ENCODE measurements at regions not wholly inside any gene's neighbourhood (a gene's known extent, or its start where the extent isn't known, plus 50 kb on each side); places are given as distances from the start of the nearest gene placed in this dataset.

GRCh38 chr6:146902846-146903245, 301.4 kb upstream of the STXBP5 start:
- DNase-seq = no peak
- no peak overlapping the region for H3K27ac Mint-ChIP-seq (ENCODE audit: unreplicated experiment)
- H3K27me3 Mint-ChIP-seq (ENCODE audit: unreplicated experiment) = no peaks in the 10 kb centered on the region
- H3K9me3 Mint-ChIP-seq (ENCODE audit: unreplicated experiment) = no peaks in the 10 kb centered on the region
- no peaks in the 10 kb centered on the region for H3K4me1 Mint-ChIP-seq (ENCODE audit: low read depth, unreplicated experiment)
- TF ChIP-seq CTCF (IDR thresholded peaks at IDR 0.05; ENCODE audit: partially characterized antibody, unreplicated experiment) = no peak
- H3K4me3 Mint-ChIP-seq (ENCODE audit: unreplicated experiment) = no peak overlapping the region
- H3K36me3 Mint-ChIP-seq (ENCODE audit: unreplicated experiment) = no peaks in the 10 kb centered on the region

DNA sequence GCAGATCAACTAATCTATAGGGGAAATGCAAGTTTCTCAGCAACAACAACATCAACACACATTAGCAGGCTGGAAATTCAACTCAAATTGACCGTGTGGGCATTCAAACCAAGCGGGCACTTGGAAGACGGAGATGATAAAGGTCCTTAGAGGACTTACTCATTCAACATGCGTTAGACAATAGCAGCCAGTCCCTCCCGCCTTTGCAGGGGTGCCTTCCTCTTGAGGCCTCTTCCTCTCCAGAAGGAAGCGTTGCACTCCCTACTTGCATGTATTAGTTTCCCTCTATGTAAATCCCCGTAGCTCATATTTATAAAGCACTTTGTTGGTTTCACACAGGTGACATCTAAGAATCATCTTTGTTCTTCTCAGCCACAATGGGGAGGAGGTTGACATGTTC, 300.8 kb upstream of the STXBP5 start:
- Mint-ChIP-seq H3K4me1 (ENCODE audit: low read depth, unreplicated experiment) (no peaks in the 10 kb centered on the region), H3K4me3 (ENCODE audit: unreplicated experiment) (no peak overlapping the region), H3K27ac (ENCODE audit: unreplicated experiment) (no peak overlapping the region), H3K9me3 (ENCODE audit: unreplicated experiment) (no peaks in the 10 kb centered on the region), H3K36me3 (ENCODE audit: unreplicated experiment) (no peaks in the 10 kb centered on the region), H3K27me3 (ENCODE audit: unreplicated experiment) (no peaks in the 10 kb centered on the region)
- no peak for DNase-seq
- no peak for TF ChIP-seq CTCF (IDR thresholded peaks at IDR 0.05; ENCODE audit: partially characterized antibody, unreplicated experiment)

DNA sequence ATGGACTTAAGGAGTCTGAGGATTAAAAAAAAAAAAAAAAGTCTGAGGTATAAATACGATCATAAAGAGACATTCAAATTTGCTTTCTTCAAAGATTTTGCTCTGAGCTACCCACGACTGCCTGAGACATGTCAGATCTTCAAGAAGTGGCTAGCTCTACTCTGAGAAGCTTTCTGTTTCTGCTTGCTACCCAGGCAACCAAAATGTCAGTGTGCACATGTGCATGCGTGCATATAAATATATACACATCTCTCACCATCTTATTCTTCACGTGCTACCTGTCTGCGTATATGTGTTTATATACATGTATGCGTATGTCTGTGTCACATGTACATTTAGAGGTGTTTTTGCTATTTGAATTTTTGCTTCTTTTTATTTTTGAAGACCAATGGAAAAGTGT, 299.6 kb upstream of the STXBP5 start:
- H3K27me3 Mint-ChIP-seq (ENCODE audit: unreplicated experiment) = no peaks in the 10 kb centered on the region
- no peaks in the 10 kb centered on the region for H3K4me1 Mint-ChIP-seq (ENCODE audit: low read depth, unreplicated experiment)
- no peak for DNase-seq
- H3K9me3 Mint-ChIP-seq (ENCODE audit: unreplicated experiment) = no peaks in the 10 kb centered on the region
- H3K27ac Mint-ChIP-seq (ENCODE audit: unreplicated experiment) = no peak overlapping the region
- H3K4me3 Mint-ChIP-seq (ENCODE audit: unreplicated experiment) = no peak overlapping the region
- TF ChIP-seq CTCF (IDR thresholded peaks at IDR 0.05; ENCODE audit: partially characterized antibody, unreplicated experiment) = no peak
- H3K36me3 Mint-ChIP-seq (ENCODE audit: unreplicated experiment) = no peaks in the 10 kb centered on the region

GRCh38 chr6:146905181-146905704, 299.0 kb upstream of the STXBP5 start:
- Mint-ChIP-seq H3K36me3 (ENCODE audit: unreplicated experiment) (no peaks in the 10 kb centered on the region), H3K9me3 (ENCODE audit: unreplicated experiment) (no peaks in the 10 kb centered on the region), H3K27me3 (ENCODE audit: unreplicated experiment) (no peaks in the 10 kb centered on the region), H3K4me3 (ENCODE audit: unreplicated experiment) (no peak overlapping the region), H3K27ac (ENCODE audit: unreplicated experiment) (no peak overlapping the region), H3K4me1 (ENCODE audit: low read depth, unreplicated experiment) (no peaks in the 10 kb centered on the region)
- no peak for DNase-seq
- TF ChIP-seq CTCF (IDR thresholded peaks at IDR 0.05; ENCODE audit: partially characterized antibody, unreplicated experiment) = no peak

DNA sequence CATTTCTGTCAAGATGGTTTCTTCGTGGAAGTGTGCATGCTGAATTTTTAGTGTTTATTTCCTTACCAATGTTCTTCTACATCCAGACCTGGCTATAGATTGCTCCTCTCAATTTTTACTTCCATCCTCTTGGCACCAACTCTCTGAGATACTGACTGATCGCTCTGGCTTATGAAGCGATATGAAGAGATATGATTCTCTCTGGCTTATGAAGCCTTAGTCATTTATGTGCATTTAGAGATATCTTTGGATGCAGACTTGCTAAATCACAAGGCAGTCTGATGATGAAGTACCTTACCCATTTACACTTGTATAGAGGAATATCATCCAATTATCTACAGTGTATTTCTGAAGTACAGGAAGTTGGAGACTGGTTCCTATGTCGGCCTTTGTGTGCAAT, 295.4 kb upstream of the STXBP5 start:
- TF ChIP-seq CTCF (IDR thresholded peaks at IDR 0.05; ENCODE audit: partially characterized antibody, unreplicated experiment) = no peak
- no peak for DNase-seq
- no peak overlapping the region for H3K4me3 Mint-ChIP-seq (ENCODE audit: unreplicated experiment)
- peaks cover 2% of the 10 kb centered on the region for H3K4me1 Mint-ChIP-seq (ENCODE audit: low read depth, unreplicated experiment)
- H3K27ac Mint-ChIP-seq (ENCODE audit: unreplicated experiment) = no peak overlapping the region
- no peaks in the 10 kb centered on the region for H3K27me3 Mint-ChIP-seq (ENCODE audit: unreplicated experiment)
- no peaks in the 10 kb centered on the region for H3K9me3 Mint-ChIP-seq (ENCODE audit: unreplicated experiment)
- no peaks in the 10 kb centered on the region for H3K36me3 Mint-ChIP-seq (ENCODE audit: unreplicated experiment)
